Brain microvascular endothelial cell (primary cell): ENCODE measurements at regions not wholly inside any gene's neighbourhood (a gene's known extent, or its start where the extent isn't known, plus 50 kb on each side); places are given as distances from the start of the nearest gene placed in this dataset.

Experiments
- DNase-seq: peaks from one replicate; pipeline ENCODE4 v3.0.0-alpha.2; 2020
- H3K27ac ChIP-seq: fragments of 250-450 bp; sonication (Bioruptor Pico); 2 replicates; pipeline ENCODE4 v1.5.1; 2020; ENCODE audit warnings: mild to moderate bottlenecking, moderate library complexity
- H3K27me3 ChIP-seq: fragments of 250-450 bp; sonication (Bioruptor Pico); replicated peaks from 2 replicates; pipeline ENCODE4 v1.5.1; 2020; ENCODE audit warnings: mild to moderate bottlenecking
- H3K36me3 ChIP-seq: fragments of 250-450 bp; sonication (Bioruptor Pico); replicated peaks from 2 replicates; pipeline ENCODE4 v1.5.1; 2020; ENCODE audit warnings: mild to moderate bottlenecking
- H3K4me3 ChIP-seq: 2 replicates; pipeline ENCODE4 v1.5.1; 2011; ENCODE audit warnings: low read depth, mild to moderate bottlenecking, control low read depth, low read length, moderate library complexity
- CTCF ChIP-seq: IDR thresholded peaks from 2 replicates; pipeline ENCODE4 v1.5.1; 2011; ENCODE audit warnings: low read depth, mild to moderate bottlenecking, moderate library complexity, low read length, control low read depth, inconsistent platforms; ENCODE audit errors: missing control alignments
- in situ Hi-C: cut with HindIII; loops from 2 replicates; pipeline ENCODE4 v1.10.0; 2017; ENCODE audit warnings: low sequenced_read_pairs, low pct_ligation_motif_present

- Histone ChIP-seq H3K4me3 (no peak overlapping the region), H3K27me3 (no peaks in the 10 kb centered on the region), H3K27ac (no peak overlapping the region), H3K36me3 (no peaks in the 10 kb centered on the region)
- no peak for DNase-seq
- no peak for TF ChIP-seq CTCF
- in situ Hi-C loops, result no loop called here
Measured at GRCh38 chr5:164998590-164998989, 1493.2 kb downstream of the MAT2B start.

GRCh38 chr5:165000479-165001190 lies 1495.2 kb downstream of the MAT2B start:
- H3K36me3 ChIP-seq, result no peaks in the 10 kb centered on the region
- no peaks in the 10 kb centered on the region for H3K27me3 ChIP-seq
- DNase-seq, result no peak
- in situ Hi-C loops, result no loop called here
- TF ChIP-seq CTCF, result no peak
- no peak overlapping the region for H3K27ac ChIP-seq
- H3K4me3 ChIP-seq, result no peak overlapping the region

- TF ChIP-seq CTCF, result no peak
- Histone ChIP-seq H3K4me3 (no peak overlapping the region), H3K36me3 (no peaks in the 10 kb centered on the region), H3K27ac (no peak overlapping the region), H3K27me3 (no peaks in the 10 kb centered on the region)
- no peak for DNase-seq
- in situ Hi-C loops, result no loop called here
Measured at GRCh38 chr5:165003283-165003682, 1497.9 kb downstream of the MAT2B start.

- in situ Hi-C loops, result no loop called here
- Histone ChIP-seq H3K27ac (no peak overlapping the region), H3K36me3 (no peaks in the 10 kb centered on the region), H3K4me3 (no peak overlapping the region), H3K27me3 (no peaks in the 10 kb centered on the region)
- DNase-seq, result no peak
- no peak for TF ChIP-seq CTCF
Measured at GRCh38 chr5:165004175-165004574, 1498.8 kb downstream of the MAT2B start.

GRCh38 chr5:165014439-165014838 lies 1509.0 kb downstream of the MAT2B start:
- in situ Hi-C loops, result no loop called here
- H3K4me3 ChIP-seq, result no peak overlapping the region
- no peaks in the 10 kb centered on the region for H3K27me3 ChIP-seq
- DNase-seq, result no peak
- no peaks in the 10 kb centered on the region for H3K36me3 ChIP-seq
- TF ChIP-seq CTCF, result no peak
- no peak overlapping the region for H3K27ac ChIP-seq

- Histone ChIP-seq H3K27me3 (no peaks in the 10 kb centered on the region), H3K36me3 (no peaks in the 10 kb centered on the region), H3K27ac (no peak overlapping the region), H3K4me3 (no peak overlapping the region)
- no peak for TF ChIP-seq CTCF
- DNase-seq, result no peak
- in situ Hi-C loops, result no loop called here
Measured at GRCh38 chr5:165015126-165015525, 1509.7 kb downstream of the MAT2B start.
